ENCODE measurements at regions not wholly inside any gene's neighbourhood (a gene's known extent, or its start where the extent isn't known, plus 50 kb on each side); places are given as distances from the start of the nearest gene placed in this dataset.

DNA sequence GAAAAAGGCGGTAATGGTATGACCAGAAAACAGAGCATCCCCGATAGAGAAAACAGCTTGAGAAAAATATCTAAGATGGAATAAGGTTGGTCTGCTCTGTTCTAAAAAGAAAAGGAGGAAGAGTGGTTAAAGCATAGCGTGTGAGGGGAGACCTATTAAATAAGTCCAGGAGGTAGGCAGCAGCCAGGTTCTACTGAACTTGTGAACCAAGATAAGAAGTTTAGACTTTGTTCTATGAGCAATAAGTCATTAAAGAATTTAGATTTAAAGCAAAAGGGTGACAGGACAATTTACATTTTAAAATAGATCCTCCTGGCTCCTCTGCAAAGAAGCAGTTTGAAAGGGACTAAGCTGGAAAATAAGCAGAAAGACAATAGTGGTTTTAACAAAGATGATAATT, 81.3 kb upstream of the COX7C start:
- TF ChIP-seq POLR2A (IDR thresholded peaks at IDR 0.05) (no peak), EP300 (IDR thresholded peaks at IDR 0.05) (no peak), POLR2AphosphoS5 (IDR thresholded peaks at IDR 0.05) (no peak)
- TF ChIP-seq, protein P1, sequence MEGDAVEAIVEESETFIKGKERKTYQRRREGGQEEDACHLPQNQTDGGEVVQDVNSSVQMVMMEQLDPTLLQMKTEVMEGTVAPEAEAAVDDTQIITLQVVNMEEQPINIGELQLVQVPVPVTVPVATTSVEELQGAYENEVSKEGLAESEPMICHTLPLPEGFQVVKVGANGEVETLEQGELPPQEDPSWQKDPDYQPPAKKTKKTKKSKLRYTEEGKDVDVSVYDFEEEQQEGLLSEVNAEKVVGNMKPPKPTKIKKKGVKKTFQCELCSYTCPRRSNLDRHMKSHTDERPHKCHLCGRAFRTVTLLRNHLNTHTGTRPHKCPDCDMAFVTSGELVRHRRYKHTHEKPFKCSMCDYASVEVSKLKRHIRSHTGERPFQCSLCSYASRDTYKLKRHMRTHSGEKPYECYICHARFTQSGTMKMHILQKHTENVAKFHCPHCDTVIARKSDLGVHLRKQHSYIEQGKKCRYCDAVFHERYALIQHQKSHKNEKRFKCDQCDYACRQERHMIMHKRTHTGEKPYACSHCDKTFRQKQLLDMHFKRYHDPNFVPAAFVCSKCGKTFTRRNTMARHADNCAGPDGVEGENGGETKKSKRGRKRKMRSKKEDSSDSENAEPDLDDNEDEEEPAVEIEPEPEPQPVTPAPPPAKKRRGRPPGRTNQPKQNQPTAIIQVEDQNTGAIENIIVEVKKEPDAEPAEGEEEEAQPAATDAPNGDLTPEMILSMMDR (IDR thresholded peaks at IDR 0.05): no peak
- Histone ChIP-seq H3K4me3 (no peak overlapping the region), H3K4me1 (no peaks in the 10 kb centered on the region), H3K27me3 (no peaks in the 10 kb centered on the region), H3K36me3 (no peaks in the 10 kb centered on the region), H3K27ac (no peak overlapping the region), H3K9me3 (no peaks in the 10 kb centered on the region)
- DNase-seq (ENCODE audit: low spot score in 2 of 2): no peak
- WGBS: 96% methylated on average over 3 of the region's 3 CpGs

GRCh38 chr5:86542532-86542931, 75.2 kb upstream of the COX7C start:
- no peaks in the 10 kb centered on the region for H3K36me3 ChIP-seq

GRCh38 chr5:86546044-86546443, 71.7 kb upstream of the COX7C start:
- no peak overlapping the region for H3K4me3 ChIP-seq
- no peak overlapping the region for H3K27ac ChIP-seq
- H3K9me3 ChIP-seq: no peaks in the 10 kb centered on the region
- H3K27me3 ChIP-seq: no peaks in the 10 kb centered on the region
- TF ChIP-seq POLR2A (IDR thresholded peaks at IDR 0.05) (no peak), EP300 (IDR thresholded peaks at IDR 0.05) (no peak), POLR2AphosphoS5 (IDR thresholded peaks at IDR 0.05) (no peak)
- TF ChIP-seq, protein P1 (IDR thresholded peaks at IDR 0.05): no peak
- H3K36me3 ChIP-seq: no peaks in the 10 kb centered on the region
- WGBS: 25% methylated on average over 2 of the region's 2 CpGs
- no peak for DNase-seq (ENCODE audit: low spot score in 2 of 2)
- H3K4me1 ChIP-seq: no peaks in the 10 kb centered on the region

More at GRCh38 chr5:86542532-86542931, 75.2 kb upstream of the COX7C start:
- Histone ChIP-seq H3K4me1 (no peaks in the 10 kb centered on the region), H3K27ac (no peak overlapping the region), H3K27me3 (no peaks in the 10 kb centered on the region), H3K4me3 (no peak overlapping the region), H3K9me3 (no peaks in the 10 kb centered on the region)
- TF ChIP-seq POLR2A (IDR thresholded peaks at IDR 0.05) (no peak), POLR2AphosphoS5 (IDR thresholded peaks at IDR 0.05) (no peak)
- TF ChIP-seq, protein P1 (IDR thresholded peaks at IDR 0.05): no peak
- no peak for DNase-seq (ENCODE audit: low spot score in 2 of 2)
- 53% methylated on average over 3 of the region's 3 CpGs for WGBS

DNA sequence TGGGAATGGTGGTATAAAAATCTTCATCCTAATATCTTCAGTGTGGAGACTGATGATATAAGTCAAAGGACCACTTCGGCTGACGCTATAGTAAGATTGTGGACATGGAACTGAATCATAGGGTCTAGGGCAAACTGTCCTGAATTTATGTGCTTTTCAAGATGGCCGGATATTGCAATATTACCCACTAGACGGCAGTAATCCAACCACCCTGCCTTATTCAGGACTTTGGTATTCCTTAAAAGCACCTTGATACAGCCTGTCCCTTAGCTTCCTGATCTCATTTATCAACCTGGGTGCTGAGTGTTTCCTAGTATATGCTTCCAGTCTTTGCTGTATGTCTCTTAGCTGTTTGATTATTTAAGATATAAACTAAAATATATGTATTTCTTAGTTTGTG, 71.2 kb upstream of the COX7C start:
- no peak overlapping the region for H3K27ac ChIP-seq
- no peaks in the 10 kb centered on the region for H3K27me3 ChIP-seq
- no peaks in the 10 kb centered on the region for H3K9me3 ChIP-seq
- TF ChIP-seq POLR2AphosphoS5 (IDR thresholded peaks at IDR 0.05) (no peak), EP300 (IDR thresholded peaks at IDR 0.05) (no peak), POLR2A (IDR thresholded peaks at IDR 0.05) (no peak)
- TF ChIP-seq, protein P1 (IDR thresholded peaks at IDR 0.05): no peak
- no peak for DNase-seq (ENCODE audit: low spot score in 2 of 2)
- no peak overlapping the region for H3K4me3 ChIP-seq
- H3K36me3 ChIP-seq: no peaks in the 10 kb centered on the region
- WGBS: 79% methylated on average over 4 of the region's 4 CpGs
- no peaks in the 10 kb centered on the region for H3K4me1 ChIP-seq

- DNase-seq (ENCODE audit: low spot score in 2 of 2): no peak
- H3K9me3 ChIP-seq: peaks cover 7% of the 10 kb centered on the region
- WGBS: 77% methylated on average over 1 of the region's 1 CpG
These were observed 63.1 kb upstream of the COX7C start for GRCh38 chr5:86554638-86555037.

More at GRCh38 chr5:86554638-86555037, 63.1 kb upstream of the COX7C start:
- Histone ChIP-seq H3K36me3 (no peaks in the 10 kb centered on the region), H3K27me3 (no peaks in the 10 kb centered on the region), H3K4me3 (no peak overlapping the region), H3K27ac (no peak overlapping the region), H3K4me1 (no peaks in the 10 kb centered on the region)
- TF ChIP-seq EP300 (IDR thresholded peaks at IDR 0.05) (no peak), POLR2AphosphoS5 (IDR thresholded peaks at IDR 0.05) (no peak), POLR2A (IDR thresholded peaks at IDR 0.05) (no peak)
- TF ChIP-seq, protein P1 (IDR thresholded peaks at IDR 0.05): no peak
